ENCODE measurements at regions not wholly inside any gene's neighbourhood (a gene's known extent, or its start where the extent isn't known, plus 50 kb on each side); places are given as distances from the start of the nearest gene placed in this dataset.

- TF ChIP-seq POLR2A (IDR thresholded peaks at IDR 0.05) = no peak
- no peak for TF ChIP-seq CTCF (IDR thresholded peaks at IDR 0.05)
- no peak for TF ChIP-seq POLR2AphosphoS5 (IDR thresholded peaks at IDR 0.05)
- no peak for TF ChIP-seq EP300 (IDR thresholded peaks at IDR 0.05)
Observed at GRCh38 chr3:5319454-5319853, 131.9 kb downstream of the EDEM1 start.
